ENCODE measurements at regions not wholly inside any gene's neighbourhood (a gene's known extent, or its start where the extent isn't known, plus 50 kb on each side); places are given as distances from the start of the nearest gene placed in this dataset.
"Not testable (repeated sequence)": the region's sequence is repeated elsewhere in the genome, so short reads cannot be mapped to it uniquely, and the experiment has no call there.

GRCh38 chr2:111390605-111391004 is 269.9 kb downstream of the BCL2L11 start:
- not testable (repeated sequence) for TF ChIP-seq CTCF (IDR thresholded peaks at IDR 0.05); TCF7L2 (IDR thresholded peaks at IDR 0.05; ENCODE audit: low read depth, low read length); REST (IDR thresholded peaks at IDR 0.05; ENCODE audit: insufficient read depth in 1 of 2, low read depth in 2 of 2, low read length in 1 of 2)
